Posterior vena cava (tissue), 2 donors: ENCODE measurements at regions not wholly inside any gene's neighbourhood (a gene's known extent, or its start where the extent isn't known, plus 50 kb on each side); places are given as distances from the start of the nearest gene placed in this dataset.
"Not testable (repeated sequence)": the region's sequence is repeated elsewhere in the genome, so short reads cannot be mapped to it uniquely, and the experiment has no call there.

Experiments used
- DNase-seq: peaks from one replicate; pipeline ENCODE4 v3.0.0-alpha.2; 2020; ENCODE audit warnings: low spot score
- intact Hi-C, 2 donors: fragments of 100-400 bp; cut with DNase I; formaldehyde crosslinking; loops; one replicate each; pipeline versions ENCODE4 v1.14.1 to v1.14.2; 2022 to 2023
- donor health status: DM: yes; HTN: yes; CAD: no.
- donor health status: DM: yes; HTN: yes; CAD: no.

- intact Hi-C loops, result no loop called here
- no peak for DNase-seq
Observed at GRCh38 chr6:121590916-121591315, 155.5 kb downstream of the GJA1 start.

- DNase-seq, result no peak
- intact Hi-C loops, result no loop called here
Observed at GRCh38 chr6:121592261-121592935, 157.0 kb downstream of the GJA1 start.

- DNase-seq, result no peak
- intact Hi-C loops, result no loop called here
Observed at GRCh38 chr6:121593011-121593641, 157.7 kb downstream of the GJA1 start.

- intact Hi-C loops, result no loop called here
- DNase-seq, result no peak
Observed at GRCh38 chr6:121594053-121594452, 158.6 kb downstream of the GJA1 start.

GRCh38 chr6:121595646-121596045, 160.2 kb downstream of the GJA1 start:
- intact Hi-C loops, result no loop called here

GRCh38 chr6:121596441-121596840, 161.0 kb downstream of the GJA1 start:
- no peak for DNase-seq
- intact Hi-C loops, result no loop called here

More at GRCh38 chr6:121595646-121596045, 160.2 kb downstream of the GJA1 start:
- DNase-seq, result no peak

GRCh38 chr6:121597654-121598053, 162.2 kb downstream of the GJA1 start:
- intact Hi-C loops, result no loop called here

GRCh38 chr6:121599331-121599730, 163.9 kb downstream of the GJA1 start:
- intact Hi-C loops, DNase-seq: not testable (repeated sequence)

More at GRCh38 chr6:121597654-121598053, 162.2 kb downstream of the GJA1 start:
- DNase-seq, result no peak

- no peak for DNase-seq
- intact Hi-C loops, result no loop called here
Observed at GRCh38 chr6:121600389-121601168, 165.1 kb downstream of the GJA1 start.

- DNase-seq, result no peak
- intact Hi-C loops, result no loop called here
Observed at GRCh38 chr6:121603486-121603885, 168.0 kb downstream of the GJA1 start.

GRCh38 chr6:121607721-121608120, 172.3 kb downstream of the GJA1 start:
- intact Hi-C loops, result no loop called here
- no peak for DNase-seq

GRCh38 chr6:121608270-121608669, 172.8 kb downstream of the GJA1 start:
- DNase-seq, result no peak
- intact Hi-C loops, result no loop called here

GRCh38 chr6:121609281-121609680, 173.8 kb downstream of the GJA1 start:
- intact Hi-C loops, result no loop called here
- DNase-seq, result no peak

- intact Hi-C loops, result no loop called here
- DNase-seq, result no peak
Observed at GRCh38 chr6:121612927-121613326, 177.5 kb downstream of the GJA1 start.

- DNase-seq, result no peak
- intact Hi-C loops, result no loop called here
Observed at GRCh38 chr6:121614115-121614514, 178.7 kb downstream of the GJA1 start.

GRCh38 chr6:121615493-121615892, 180.0 kb downstream of the GJA1 start:
- intact Hi-C loops, result no loop called here
- DNase-seq, result no peak

- intact Hi-C loops, result no loop called here
- DNase-seq, result no peak
Observed at GRCh38 chr6:121616406-121616805, 181.0 kb downstream of the GJA1 start.

GRCh38 chr6:121617388-121617787, 181.9 kb downstream of the GJA1 start:
- no peak for DNase-seq
- intact Hi-C loops, result no loop called here

GRCh38 chr6:121619013-121619412, 183.6 kb downstream of the GJA1 start:
- intact Hi-C loops, result no loop called here
- no peak for DNase-seq

- intact Hi-C loops, result no loop called here
- no peak for DNase-seq
Observed at GRCh38 chr6:121619987-121620740, 184.7 kb downstream of the GJA1 start.
